ENCODE measurements at regions not wholly inside any gene's neighbourhood (a gene's known extent, or its start where the extent isn't known, plus 50 kb on each side); places are given as distances from the start of the nearest gene placed in this dataset.

GRCh38 chr7:42372479-42372878, 135.5 kb upstream of the GLI3 start:
- DNase-seq (ENCODE audit: low read depth, low spot score): no peak
- TF ChIP-seq REST (IDR thresholded peaks at IDR 0.05; ENCODE audit: insufficient read depth in 1 of 2, low read depth in 2 of 2, low read length in 1 of 2): no peak
- no peak for TF ChIP-seq TCF7L2 (IDR thresholded peaks at IDR 0.05; ENCODE audit: low read depth, low read length)
- TF ChIP-seq SIN3A (IDR thresholded peaks at IDR 0.05; ENCODE audit: borderline replicate concordance, insufficient read depth, low read depth, low read length): no peak
- TF ChIP-seq POLR2AphosphoS5 (IDR thresholded peaks at IDR 0.05; ENCODE audit: low read depth, low read length): no peak
- TF ChIP-seq, protein P1, sequence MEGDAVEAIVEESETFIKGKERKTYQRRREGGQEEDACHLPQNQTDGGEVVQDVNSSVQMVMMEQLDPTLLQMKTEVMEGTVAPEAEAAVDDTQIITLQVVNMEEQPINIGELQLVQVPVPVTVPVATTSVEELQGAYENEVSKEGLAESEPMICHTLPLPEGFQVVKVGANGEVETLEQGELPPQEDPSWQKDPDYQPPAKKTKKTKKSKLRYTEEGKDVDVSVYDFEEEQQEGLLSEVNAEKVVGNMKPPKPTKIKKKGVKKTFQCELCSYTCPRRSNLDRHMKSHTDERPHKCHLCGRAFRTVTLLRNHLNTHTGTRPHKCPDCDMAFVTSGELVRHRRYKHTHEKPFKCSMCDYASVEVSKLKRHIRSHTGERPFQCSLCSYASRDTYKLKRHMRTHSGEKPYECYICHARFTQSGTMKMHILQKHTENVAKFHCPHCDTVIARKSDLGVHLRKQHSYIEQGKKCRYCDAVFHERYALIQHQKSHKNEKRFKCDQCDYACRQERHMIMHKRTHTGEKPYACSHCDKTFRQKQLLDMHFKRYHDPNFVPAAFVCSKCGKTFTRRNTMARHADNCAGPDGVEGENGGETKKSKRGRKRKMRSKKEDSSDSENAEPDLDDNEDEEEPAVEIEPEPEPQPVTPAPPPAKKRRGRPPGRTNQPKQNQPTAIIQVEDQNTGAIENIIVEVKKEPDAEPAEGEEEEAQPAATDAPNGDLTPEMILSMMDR (IDR thresholded peaks at IDR 0.05): no peak
- in situ Hi-C loops (cut with HindIII; ENCODE audit: low pct_unique_long_range_greater_than_20kb, low sequenced_read_pairs) (no loop called here), intact Hi-C loops (cut with micrococcal nuclease; ENCODE audit: unreplicated experiment) (no loop called here)
- POLR2A ChIA-PET: no interaction called here
- no TSS peak for BruUV-seq (replicated peaks)
- Histone ChIP-seq H3K27me3 (ENCODE audit: control insufficient read depth, insufficient read depth, low read length) (no peaks in the 10 kb centered on the region), H3K9me3 (ENCODE audit: control insufficient read depth, insufficient read depth, low read depth, low read length) (0 out of 2 replicates have a peak, but pooled peaks cover 3% of the 10 kb centered on the region), H3K27ac (ENCODE audit: low read length) (no peak overlapping the region), H3K4me1 (ENCODE audit: control insufficient read depth, insufficient read depth, low read length) (no peaks in the 10 kb centered on the region), H3K4me3 (ENCODE audit: low read depth in 2 of 2, low read length in 2 of 2) (no peak overlapping the region), H3K36me3 (ENCODE audit: control insufficient read depth, insufficient read depth, low read length) (no peaks in the 10 kb centered on the region)
- CTCF ChIA-PET: no interaction called here
- ATAC-seq: no peak

- TF ChIP-seq, protein P1 (IDR thresholded peaks at IDR 0.05): no peak
- TF ChIP-seq TCF7L2 (IDR thresholded peaks at IDR 0.05; ENCODE audit: low read depth, low read length) (no peak), SIN3A (IDR thresholded peaks at IDR 0.05; ENCODE audit: borderline replicate concordance, insufficient read depth, low read depth, low read length) (no peak), POLR2AphosphoS5 (IDR thresholded peaks at IDR 0.05; ENCODE audit: low read depth, low read length) (no peak), REST (IDR thresholded peaks at IDR 0.05; ENCODE audit: insufficient read depth in 1 of 2, low read depth in 2 of 2, low read length in 1 of 2) (no peak)
- H3K27ac ChIP-seq (ENCODE audit: low read length): no peak overlapping the region
- H3K9me3 ChIP-seq (ENCODE audit: control insufficient read depth, insufficient read depth, low read depth, low read length): no peaks in the 10 kb centered on the region
- POLR2A ChIA-PET: no interaction called here
- CTCF ChIA-PET: no interaction called here
- DNase-seq (ENCODE audit: low read depth, low spot score) (no peak), ATAC-seq (no peak)
- H3K4me1 ChIP-seq (ENCODE audit: control insufficient read depth, insufficient read depth, low read length): no peaks in the 10 kb centered on the region
- H3K27me3 ChIP-seq (ENCODE audit: control insufficient read depth, insufficient read depth, low read length): no peaks in the 10 kb centered on the region
- in situ Hi-C loops (cut with HindIII; ENCODE audit: low pct_unique_long_range_greater_than_20kb, low sequenced_read_pairs) (no loop called here), intact Hi-C loops (cut with micrococcal nuclease; ENCODE audit: unreplicated experiment) (no loop called here)
- no peaks in the 10 kb centered on the region for H3K36me3 ChIP-seq (ENCODE audit: control insufficient read depth, insufficient read depth, low read length)
- no peak overlapping the region for H3K4me3 ChIP-seq (ENCODE audit: low read depth in 2 of 2, low read length in 2 of 2)
- BruUV-seq (replicated peaks): no TSS peak
Measured at GRCh38 chr7:42359946-42360345, 122.9 kb upstream of the GLI3 start.
